ENCODE measurements at regions not wholly inside any gene's neighbourhood (a gene's known extent, or its start where the extent isn't known, plus 50 kb on each side); places are given as distances from the start of the nearest gene placed in this dataset.
"Not testable (repeated sequence)": the region's sequence is repeated elsewhere in the genome, so short reads cannot be mapped to it uniquely, and the experiment has no call there.

- DNase-seq (ENCODE audit: low read depth), result no peak
These were observed 52.6 kb upstream of the SP8 start for GRCh38 chr7:20839196-20839735.

- DNase-seq (ENCODE audit: low read depth), result no peak
These were observed 53.3 kb upstream of the SP8 start for GRCh38 chr7:20839987-20840386.

DNA sequence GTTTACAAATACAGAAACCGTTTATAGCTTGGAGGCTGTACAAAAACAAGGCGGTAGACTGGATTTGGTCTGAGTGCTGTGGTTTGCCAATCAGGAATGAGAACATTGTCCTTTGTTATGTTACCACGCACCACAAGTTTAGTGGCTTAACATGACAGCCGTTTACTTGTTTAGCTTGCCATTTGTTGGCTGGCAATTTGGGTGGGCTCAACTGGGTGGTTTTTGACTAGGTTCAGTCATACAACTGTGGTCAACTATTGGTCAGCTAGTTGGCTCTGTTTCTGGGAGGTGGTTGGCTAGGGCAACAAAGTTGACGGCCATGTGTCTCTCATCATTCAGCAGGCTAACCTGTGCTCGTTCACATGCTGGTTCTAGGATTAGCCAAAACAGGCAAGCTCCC, 60.1 kb upstream of the SP8 start:
- no peak for DNase-seq (ENCODE audit: low read depth)

GRCh38 chr7:20858951-20859350, 72.3 kb upstream of the SP8 start:
- no peak for DNase-seq (ENCODE audit: low read depth)

- no peak for DNase-seq (ENCODE audit: low read depth)
These were observed 74.8 kb upstream of the SP8 start for GRCh38 chr7:20861468-20861867.

GRCh38 chr7:20862554-20862953, 75.9 kb upstream of the SP8 start:
- no peak for DNase-seq (ENCODE audit: low read depth)

DNA sequence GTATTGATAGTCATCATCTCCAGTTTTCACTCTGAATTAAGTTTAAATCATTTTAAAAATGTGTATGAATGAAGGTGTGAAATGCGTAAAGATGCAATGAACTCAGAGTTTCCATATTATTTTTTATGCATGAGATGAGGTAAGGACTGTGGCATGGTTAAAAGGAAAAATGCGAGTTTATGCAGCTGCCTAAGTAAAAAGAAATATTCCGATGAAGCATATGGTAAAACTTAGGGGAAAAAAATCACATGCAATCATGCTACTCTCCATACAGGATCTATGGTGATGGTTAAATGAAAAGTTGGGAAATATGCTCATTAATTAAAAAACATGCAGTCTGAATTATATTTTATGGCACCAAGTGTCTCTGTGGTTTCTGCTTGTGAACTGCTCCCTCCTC, 77.5 kb upstream of the SP8 start:
- DNase-seq (ENCODE audit: low read depth), result no peak

GRCh38 chr7:20865684-20866083, 79.0 kb upstream of the SP8 start:
- no peak for DNase-seq (ENCODE audit: low read depth)

GRCh38 chr7:20870977-20871376, 84.3 kb upstream of the SP8 start:
- no peak for DNase-seq (ENCODE audit: low read depth)

DNA sequence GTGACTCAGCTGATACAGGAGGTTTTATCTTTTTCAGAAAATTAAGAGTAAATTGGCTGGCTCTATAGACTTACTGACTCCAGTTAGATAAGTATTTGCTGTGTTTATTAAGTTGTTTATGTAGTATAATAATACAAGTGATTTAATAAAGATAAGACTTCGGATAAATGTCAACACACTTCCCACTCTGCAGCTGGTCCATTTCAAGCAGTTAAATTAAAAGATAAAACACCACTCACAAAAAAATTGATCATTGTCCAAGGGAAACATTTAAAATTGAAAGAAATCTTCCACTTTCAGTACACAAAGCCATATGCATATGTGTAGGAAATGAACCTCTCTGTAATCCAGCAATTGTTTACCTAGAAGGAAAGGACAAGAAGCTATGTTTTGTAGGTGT, 106.1 kb upstream of the SP8 start:
- no peak for DNase-seq (ENCODE audit: low read depth)

- DNase-seq (ENCODE audit: low read depth), result no peak
These were observed 108.1 kb upstream of the SP8 start for GRCh38 chr7:20894806-20895205.

GRCh38 chr7:20895563-20895962, 108.9 kb upstream of the SP8 start:
- no peak for DNase-seq (ENCODE audit: low read depth)

DNA sequence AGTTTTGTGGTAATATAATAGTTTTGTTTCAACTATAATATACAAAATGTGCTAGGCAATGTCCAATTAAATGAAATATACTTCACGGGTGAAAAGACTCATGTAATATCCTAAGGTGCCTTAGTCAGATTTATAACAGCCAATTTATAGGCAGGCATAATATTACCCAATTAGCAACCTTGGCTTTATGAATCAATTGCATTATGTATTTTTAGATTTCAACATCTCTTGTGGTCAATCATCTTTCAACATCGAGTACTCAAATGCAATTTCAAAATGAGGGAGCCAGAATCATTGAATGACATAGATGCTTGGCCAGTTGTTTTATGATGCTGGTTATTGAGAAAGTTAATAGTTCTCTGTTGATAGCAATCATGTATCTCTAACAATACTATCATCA, 110.3 kb upstream of the SP8 start:
- no peak for DNase-seq (ENCODE audit: low read depth)

DNA sequence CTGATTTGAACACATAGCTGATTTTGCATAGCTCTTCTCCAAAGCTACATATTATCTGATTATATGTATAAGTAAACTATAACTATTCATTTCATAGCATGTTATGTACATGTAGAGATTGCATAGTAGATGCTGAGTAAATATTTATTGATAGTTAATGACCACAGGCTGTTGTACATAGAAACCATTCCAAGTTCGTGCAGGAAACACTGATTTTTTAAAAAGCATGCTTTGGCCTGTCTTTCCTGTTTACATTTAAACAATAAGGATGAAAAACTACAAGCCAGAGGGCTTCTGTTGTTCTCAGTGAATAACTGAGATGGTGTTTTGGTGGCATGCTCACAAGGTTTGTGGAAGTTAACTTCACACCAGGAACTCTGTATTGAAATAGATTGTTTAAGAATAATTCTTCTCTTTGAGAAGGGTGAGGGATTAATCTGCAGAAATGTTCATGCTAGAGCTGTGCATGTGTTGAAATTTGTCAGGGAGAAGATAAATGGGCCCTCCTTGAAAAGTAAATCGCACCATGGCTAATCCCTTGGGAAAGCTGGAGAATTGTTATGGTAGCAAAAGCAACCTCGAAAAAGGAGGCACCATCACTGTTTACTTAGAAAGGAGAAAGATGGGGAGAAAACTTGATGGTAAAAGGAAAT, 120.2 kb upstream of the SP8 start:
- DNase-seq (ENCODE audit: low read depth), result no peak

DNA sequence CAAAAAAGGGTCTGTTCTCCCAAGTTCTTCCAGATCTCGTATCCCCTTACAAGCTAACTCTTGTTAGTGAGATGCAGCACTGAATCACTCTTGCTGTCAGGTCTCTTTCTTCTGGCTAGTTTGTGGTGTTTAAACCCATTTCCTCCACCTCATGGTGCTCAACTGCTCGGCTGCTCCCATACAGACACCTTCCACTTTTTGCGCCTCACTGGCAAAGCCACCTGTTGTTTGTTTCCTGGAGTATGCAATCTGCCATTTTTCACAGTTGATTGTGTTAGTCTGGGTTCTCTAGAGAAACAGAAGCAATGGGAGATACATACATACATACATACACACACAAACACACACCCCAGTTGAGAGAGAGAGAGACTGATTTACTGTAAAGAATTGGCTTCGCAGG, 124.4 kb upstream of the SP8 start:
- DNase-seq (ENCODE audit: low read depth), result no peak

DNA sequence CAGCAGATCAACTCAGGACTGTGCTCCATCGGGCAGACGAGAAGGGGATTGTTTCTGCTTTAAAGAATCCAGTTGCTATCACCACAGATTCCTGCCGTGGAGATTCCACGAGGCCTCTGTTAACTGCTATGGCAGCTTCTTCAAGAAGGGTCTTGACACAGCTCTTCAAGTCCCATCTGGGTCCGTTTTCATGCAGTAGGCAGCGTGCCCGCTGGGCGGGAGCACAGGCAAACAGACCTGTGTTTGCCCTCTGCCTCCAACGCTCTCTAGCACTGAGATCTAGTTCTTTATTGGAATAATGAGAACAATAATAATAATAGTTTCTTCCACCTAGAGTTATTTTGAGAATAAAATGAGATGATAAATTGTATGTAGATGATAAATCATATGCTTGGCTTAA, 127.2 kb upstream of the SP8 start:
- no peak for DNase-seq (ENCODE audit: low read depth)

- no peak for DNase-seq (ENCODE audit: low read depth)
These were observed 129.6 kb upstream of the SP8 start for GRCh38 chr7:20916311-20916710.

DNA sequence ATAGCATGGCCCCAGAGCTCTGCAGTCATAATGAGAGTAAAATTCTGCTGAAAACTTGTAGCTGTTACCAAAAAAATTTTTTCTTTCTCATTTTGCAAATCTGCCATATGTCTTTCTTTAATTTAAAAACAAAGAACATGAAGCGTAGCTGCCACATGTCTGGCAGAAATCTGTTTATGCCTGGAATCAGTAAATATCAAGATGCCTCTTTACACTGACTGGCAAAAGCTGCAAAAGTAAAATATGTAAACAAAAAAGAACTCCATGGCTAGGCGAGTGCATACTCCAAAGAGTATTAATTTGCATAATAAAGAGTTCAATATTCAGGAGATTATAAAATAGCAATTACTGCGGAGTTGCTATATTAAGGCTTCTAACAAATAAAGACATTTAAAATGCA, 130.9 kb upstream of the SP8 start:
- DNase-seq (ENCODE audit: low read depth), result no peak

DNA sequence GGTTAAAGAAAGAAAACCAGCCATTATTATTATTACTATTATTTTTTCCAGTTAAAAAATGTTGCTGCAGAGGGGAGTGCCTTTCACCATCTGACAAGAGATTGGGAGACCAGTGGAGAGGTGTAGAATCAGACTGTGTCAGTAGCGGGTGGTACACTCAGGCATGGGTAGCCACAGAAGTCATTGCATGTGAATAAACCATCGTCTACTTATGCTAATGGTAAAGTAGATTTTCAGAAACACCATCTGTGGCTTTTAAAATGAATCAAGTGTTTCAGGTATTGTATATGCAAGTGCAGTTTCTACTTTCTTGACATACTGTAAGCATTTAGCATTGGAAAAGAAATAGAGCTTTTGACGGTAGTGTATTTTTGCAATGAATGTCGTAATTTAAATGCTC, 131.5 kb upstream of the SP8 start:
- no peak for DNase-seq (ENCODE audit: low read depth)

DNA sequence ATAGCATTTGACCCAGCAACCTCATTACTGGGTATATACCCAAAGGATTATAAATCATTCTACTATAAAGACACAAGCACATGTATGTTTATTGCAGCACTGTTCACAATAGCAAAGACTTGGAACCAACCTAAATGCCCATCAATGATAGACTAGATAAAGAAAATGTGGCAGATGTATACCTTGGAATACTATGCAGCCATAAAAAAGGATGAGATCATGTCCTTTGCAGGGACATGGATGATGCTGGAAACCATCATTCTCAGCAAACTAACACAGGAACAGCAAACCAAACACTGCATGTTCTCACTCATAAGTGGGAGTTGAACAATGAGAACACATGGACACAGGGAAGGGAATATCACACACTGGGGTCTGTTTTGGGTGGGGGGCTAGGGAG, 140.5 kb upstream of the SP8 start:
- not testable (repeated sequence) for DNase-seq (ENCODE audit: low read depth)

- no peak for DNase-seq (ENCODE audit: low read depth)
These were observed 141.3 kb upstream of the SP8 start for GRCh38 chr7:20927976-20928375.

DNA sequence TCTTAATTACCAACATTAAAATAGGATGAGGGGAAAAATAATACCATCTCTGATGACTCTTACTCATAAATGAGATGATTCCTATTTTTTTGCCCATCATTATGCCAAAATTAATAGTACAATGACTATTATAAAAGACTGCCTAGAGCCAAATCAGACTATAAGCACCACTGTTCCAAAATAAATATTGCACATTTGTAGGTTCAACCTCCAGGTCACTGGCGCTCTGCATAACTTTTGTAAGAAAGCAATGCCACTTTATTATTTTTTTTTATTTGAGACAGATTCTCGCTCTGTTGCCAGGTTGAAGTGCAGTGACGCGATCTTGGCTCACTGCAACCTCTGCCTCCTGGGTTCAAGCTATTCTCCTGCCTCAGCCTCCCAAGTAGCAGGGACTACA, 142.5 kb upstream of the SP8 start:
- DNase-seq (ENCODE audit: low read depth), result no peak

GRCh38 chr7:20931739-20932138, 145.1 kb upstream of the SP8 start:
- DNase-seq (ENCODE audit: low read depth), result no peak

GRCh38 chr7:20932785-20933527, 146.3 kb upstream of the SP8 start:
- DNase-seq (ENCODE audit: low read depth), result no peak

Measured in activated T-helper 1 cell treated with Interleukin-2 at 50 U/mL for 16 hours (primary cell).